ENCODE measurements at regions not wholly inside any gene's neighbourhood (a gene's known extent, or its start where the extent isn't known, plus 50 kb on each side); places are given as distances from the start of the nearest gene placed in this dataset.
A peak's percentile ranks its signal among the peaks of the same experiment; 100 is the strongest.
"Not testable (repeated sequence)": the region's sequence is repeated elsewhere in the genome, so short reads cannot be mapped to it uniquely, and the experiment has no call there.

DNA sequence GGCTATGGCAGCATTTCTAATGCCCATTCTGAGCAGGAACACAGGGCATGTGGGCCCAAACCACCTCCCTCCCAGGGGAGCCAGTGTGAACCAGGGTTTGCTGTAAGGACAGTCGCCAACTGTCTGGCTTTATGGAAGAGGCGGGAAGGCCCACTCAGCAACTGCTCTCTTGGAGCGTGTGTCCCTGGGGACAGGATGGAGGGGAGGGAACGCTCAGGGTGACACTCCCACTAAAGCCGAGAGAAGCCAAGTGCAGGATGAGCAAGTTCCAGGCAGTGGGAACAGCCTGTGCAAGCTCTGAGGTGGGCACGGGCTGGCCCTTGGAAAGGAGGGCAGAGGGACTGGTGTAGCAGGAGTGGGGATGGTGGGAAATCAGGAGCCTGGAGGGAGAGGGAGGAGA, 233.0 kb upstream of the FRG2C start:
- not testable (repeated sequence) for H3K27ac ChIP-seq (ENCODE audit: low read depth, low read length); H3K4me3 ChIP-seq (ENCODE audit: low read length); H3K9ac ChIP-seq (ENCODE audit: low read depth, low read length); H3K4me1 ChIP-seq (ENCODE audit: insufficient read depth, low read length); H3K9me3 ChIP-seq (ENCODE audit: insufficient read depth, low read depth, low read length); H3K27me3 ChIP-seq (ENCODE audit: insufficient read depth, low read length)
- WGBS: 93% methylated on average over 6 of the region's 6 CpGs
- peaks cover 25% of the 10 kb centered on the region; the same call in 1 of the 2 replicates for H3K36me3 ChIP-seq (ENCODE audit: insufficient read depth, low read length)

DNA sequence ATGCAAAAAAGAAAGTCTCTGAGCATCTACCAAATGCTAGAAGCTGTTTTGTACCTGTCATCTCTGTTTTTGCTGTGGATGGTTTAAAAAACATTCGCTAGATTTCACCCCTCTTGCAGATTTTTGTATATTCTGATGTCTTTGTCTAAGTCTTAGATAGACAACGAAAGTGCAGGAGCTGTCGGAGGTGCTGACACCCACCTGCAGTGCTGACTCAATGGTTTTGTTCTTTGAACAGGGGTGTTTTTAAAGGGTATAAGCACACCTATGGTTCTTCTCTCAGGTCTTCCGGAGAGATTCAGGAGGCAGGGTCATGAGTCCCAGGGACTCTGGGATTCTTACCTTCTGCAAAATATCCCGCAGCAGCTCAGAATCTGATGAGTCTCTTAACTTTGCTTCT, 231.7 kb upstream of the FRG2C start:
- WGBS: 96% methylated on average over 4 of the region's 5 CpGs
- not testable (repeated sequence) for H3K27ac ChIP-seq (ENCODE audit: low read depth, low read length)

DNA sequence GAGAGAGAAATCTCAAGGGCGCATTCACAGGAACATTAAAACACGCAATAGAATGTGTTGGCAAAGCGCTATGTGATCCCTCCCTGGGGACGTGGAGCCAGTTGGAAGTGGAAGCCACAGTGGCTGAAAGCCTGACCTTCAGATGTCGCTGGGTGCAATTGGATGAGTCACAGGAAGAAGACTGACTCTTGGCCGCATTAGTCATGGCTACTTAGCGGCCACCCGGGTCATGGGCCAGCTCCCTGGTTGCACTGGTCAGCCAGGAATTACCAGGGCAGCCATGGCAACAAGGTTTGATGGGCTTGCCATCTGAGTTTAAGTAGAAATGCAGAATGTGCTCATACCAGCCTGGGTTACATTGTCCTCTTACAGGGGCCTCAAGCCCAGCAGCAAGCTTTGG, 231.2 kb upstream of the FRG2C start:
- H3K4me3 ChIP-seq (ENCODE audit: low read length); H3K9me3 ChIP-seq (ENCODE audit: insufficient read depth, low read depth, low read length); H3K27ac ChIP-seq (ENCODE audit: low read depth, low read length); H3K9ac ChIP-seq (ENCODE audit: low read depth, low read length); H3K27me3 ChIP-seq (ENCODE audit: insufficient read depth, low read length); H3K4me1 ChIP-seq (ENCODE audit: insufficient read depth, low read length): not testable (repeated sequence)
- H3K36me3 ChIP-seq (ENCODE audit: insufficient read depth, low read length): peaks cover 13% of the 10 kb centered on the region; the same call in 1 of the 2 replicates
- 90% methylated on average over 8 of the region's 8 CpGs for WGBS

More for the DNA sequence above, 231.7 kb upstream of the FRG2C start:
- H3K9me3 ChIP-seq (ENCODE audit: insufficient read depth, low read depth, low read length); H3K9ac ChIP-seq (ENCODE audit: low read depth, low read length); H3K4me1 ChIP-seq (ENCODE audit: insufficient read depth, low read length); H3K4me3 ChIP-seq (ENCODE audit: low read length); H3K27me3 ChIP-seq (ENCODE audit: insufficient read depth, low read length): not testable (repeated sequence)
- H3K36me3 ChIP-seq (ENCODE audit: insufficient read depth, low read length): peaks cover 17% of the 10 kb centered on the region; the same call in 1 of the 2 replicates

DNA sequence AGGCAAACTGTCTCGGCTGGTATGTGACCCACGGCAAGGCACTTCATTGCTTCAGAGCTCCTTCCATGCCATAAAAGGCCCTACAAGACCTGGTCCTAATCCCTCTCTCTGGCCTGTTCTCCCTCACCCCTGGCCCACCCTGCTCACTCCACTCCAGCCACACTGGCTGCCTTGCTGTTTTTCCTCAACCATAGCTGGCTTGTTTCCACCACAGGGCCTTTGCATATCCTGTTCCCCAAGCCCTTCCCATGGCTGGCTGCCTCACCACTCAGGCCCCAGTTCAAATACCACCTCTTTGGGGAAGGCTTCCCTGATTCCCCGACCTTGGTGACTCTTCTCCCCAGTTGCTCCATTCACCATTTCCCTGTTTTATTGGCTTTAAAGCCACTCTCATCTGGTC, 230.8 kb upstream of the FRG2C start:
- not testable (repeated sequence) for H3K27ac ChIP-seq (ENCODE audit: low read depth, low read length); H3K9ac ChIP-seq (ENCODE audit: low read depth, low read length); H3K4me3 ChIP-seq (ENCODE audit: low read length); H3K27me3 ChIP-seq (ENCODE audit: insufficient read depth, low read length); H3K9me3 ChIP-seq (ENCODE audit: insufficient read depth, low read depth, low read length); H3K4me1 ChIP-seq (ENCODE audit: insufficient read depth, low read length)
- peaks cover 12% of the 10 kb centered on the region; the same call in 1 of the 2 replicates for H3K36me3 ChIP-seq (ENCODE audit: insufficient read depth, low read length)
- 94% methylated on average over 3 of the region's 3 CpGs for WGBS

DNA sequence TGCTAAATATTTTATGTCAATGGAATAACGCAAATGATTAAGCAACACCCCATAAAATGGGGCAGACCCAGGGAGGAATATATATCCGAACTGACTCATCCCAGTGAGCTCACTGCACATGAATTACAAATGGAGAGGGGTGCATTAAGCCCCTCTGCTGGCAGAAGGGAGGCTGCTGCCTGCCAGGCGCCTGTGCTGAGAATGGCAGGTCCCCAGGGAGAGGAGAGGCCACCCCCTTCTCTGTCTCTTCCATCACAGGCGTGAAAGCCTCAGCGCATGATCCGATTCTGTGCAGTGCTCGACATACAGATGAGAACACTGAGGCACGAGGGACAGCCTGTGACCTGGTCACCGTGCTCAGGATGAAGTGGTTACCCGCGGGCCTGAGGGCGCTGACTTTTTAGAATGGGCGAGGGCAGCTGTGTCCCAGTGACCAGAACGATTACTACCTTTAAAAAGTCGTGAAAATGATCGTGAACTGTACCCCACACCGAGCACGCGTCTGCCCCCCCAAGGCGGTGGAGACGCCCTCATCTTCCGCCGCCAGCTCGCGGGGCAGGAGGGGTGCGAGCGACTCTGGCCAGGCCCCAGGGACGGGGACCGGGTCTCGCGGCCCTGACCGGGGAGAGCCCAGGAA, 229.7 kb upstream of the FRG2C start:
- Histone ChIP-seq H3K4me3 (ENCODE audit: low read length) (peak overlapping the region; percentile 83), H3K27ac (ENCODE audit: low read depth, low read length) (peak overlapping the region; percentile 74), H3K9ac (ENCODE audit: low read depth, low read length) (peak overlapping the region; percentile 84)
- not testable (repeated sequence) for H3K9me3 ChIP-seq (ENCODE audit: insufficient read depth, low read depth, low read length); H3K27me3 ChIP-seq (ENCODE audit: insufficient read depth, low read length); H3K36me3 ChIP-seq (ENCODE audit: insufficient read depth, low read length); H3K4me1 ChIP-seq (ENCODE audit: insufficient read depth, low read length)
- WGBS: 2% methylated on average over 31 of the region's 32 CpGs

DNA sequence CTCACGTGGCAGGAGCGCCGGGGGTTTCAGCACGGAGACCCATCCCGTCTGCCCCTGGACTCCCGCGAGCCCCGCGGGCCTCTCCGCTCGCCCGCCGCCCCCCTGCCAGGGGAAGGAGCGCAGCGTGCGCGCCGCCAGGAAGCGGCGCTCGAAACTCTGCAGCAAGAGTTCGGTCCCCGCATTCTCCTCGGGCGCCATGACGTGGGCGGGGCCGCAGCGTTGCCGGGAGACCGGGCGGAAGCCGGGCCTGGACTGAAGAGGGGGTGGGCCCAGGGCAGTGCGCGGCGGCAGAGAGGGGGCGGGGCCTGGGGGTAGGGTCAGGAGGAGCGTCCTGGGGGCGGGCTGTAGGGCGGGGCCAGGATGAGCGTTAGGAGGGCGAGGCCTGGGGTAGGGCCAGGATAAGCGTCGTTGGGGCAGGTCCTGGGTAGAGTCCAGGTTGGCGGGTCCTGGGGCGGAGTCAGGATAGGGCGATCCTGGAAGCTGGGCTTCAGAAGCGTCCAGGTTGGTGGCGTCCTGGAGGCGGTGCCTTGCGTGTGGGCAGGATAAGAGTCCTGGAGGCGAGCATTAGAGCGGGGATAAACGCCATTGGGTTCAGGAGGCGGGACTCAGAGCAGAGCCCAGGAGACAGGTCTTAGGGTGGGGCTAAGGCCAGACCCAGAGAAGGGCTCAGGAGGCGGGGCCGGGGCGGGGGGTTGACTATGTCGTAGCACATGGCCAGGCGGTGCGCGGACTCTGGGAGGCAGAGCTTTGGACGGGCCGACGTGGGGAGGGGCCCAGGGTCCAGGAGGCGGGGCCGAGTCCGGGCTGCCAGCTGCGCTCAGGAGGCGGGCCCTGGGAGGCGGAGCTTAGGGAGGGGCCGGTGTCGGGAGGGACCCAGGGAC, 229.0 kb upstream of the FRG2C start:
- peak overlapping the region; percentile 74 for H3K27ac ChIP-seq (ENCODE audit: low read depth, low read length)
- WGBS: under 1% methylated on average over 73 of the region's 73 CpGs
- not testable (repeated sequence) for H3K4me1 ChIP-seq (ENCODE audit: insufficient read depth, low read length); H3K27me3 ChIP-seq (ENCODE audit: insufficient read depth, low read length); H3K9me3 ChIP-seq (ENCODE audit: insufficient read depth, low read depth, low read length); H3K36me3 ChIP-seq (ENCODE audit: insufficient read depth, low read length)
- H3K9ac ChIP-seq (ENCODE audit: low read depth, low read length): peak overlapping the region; percentile 84
- peak overlapping the region; percentile 83 for H3K4me3 ChIP-seq (ENCODE audit: low read length)

DNA sequence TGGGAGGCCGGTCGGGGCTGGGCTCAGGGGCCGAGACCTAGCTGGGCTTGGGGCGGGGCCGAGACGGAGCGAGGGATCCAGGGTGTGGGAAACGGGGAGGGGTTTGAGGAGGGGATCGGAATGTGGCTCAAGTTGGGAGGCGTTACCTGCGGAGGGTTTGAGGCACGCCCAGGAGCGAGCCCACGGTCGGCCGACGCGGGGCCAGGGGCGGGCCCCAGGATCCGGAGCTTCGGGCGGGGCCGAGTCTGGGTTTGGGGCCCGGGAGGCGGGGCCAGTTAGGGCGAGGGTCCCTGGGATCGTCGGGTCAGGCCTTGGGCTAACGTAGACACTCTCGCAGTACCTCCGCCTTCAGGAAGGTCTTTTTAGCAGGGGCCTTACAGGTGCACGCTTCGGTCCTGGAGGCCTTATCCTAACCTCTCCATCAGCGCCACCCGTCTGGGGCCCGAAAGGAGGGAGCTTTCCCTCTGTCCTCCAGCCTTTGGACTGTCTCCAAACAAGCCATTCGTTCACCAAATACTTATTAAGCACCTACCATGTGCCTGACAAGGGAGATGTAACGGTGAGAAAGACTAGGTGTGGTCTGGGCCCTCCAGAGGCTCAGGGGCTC, 228.2 kb upstream of the FRG2C start:
- not testable (repeated sequence) for H3K4me1 ChIP-seq (ENCODE audit: insufficient read depth, low read length); H3K27me3 ChIP-seq (ENCODE audit: insufficient read depth, low read length); H3K9me3 ChIP-seq (ENCODE audit: insufficient read depth, low read depth, low read length); H3K36me3 ChIP-seq (ENCODE audit: insufficient read depth, low read length)
- Histone ChIP-seq H3K27ac (ENCODE audit: low read depth, low read length) (peak overlapping the region; percentile 60; the same call in 1 of the 2 replicates), H3K4me3 (ENCODE audit: low read length) (peak overlapping the region; percentile 83), H3K9ac (ENCODE audit: low read depth, low read length) (peak overlapping the region; percentile 72)
- WGBS: under 1% methylated on average over 36 of the region's 38 CpGs

DNA sequence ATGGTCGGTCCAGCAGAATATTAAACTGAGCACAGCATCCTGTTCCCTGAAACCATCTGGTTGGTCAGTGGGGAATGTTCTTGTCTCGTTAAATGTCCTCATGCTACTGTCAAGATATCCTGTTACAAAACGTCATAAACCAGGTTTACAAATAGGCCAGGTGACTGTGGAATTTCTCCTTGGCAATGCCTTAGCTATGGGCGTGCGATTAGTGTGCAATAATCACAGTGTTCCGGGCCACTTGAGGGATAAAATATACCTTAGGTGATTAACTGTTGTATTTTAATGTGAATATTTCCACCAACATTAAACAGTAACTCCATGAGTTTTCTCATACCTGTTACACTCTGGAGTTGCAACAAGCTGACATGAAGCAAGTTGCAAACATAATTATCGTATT, 223.1 kb upstream of the FRG2C start:
- not testable (repeated sequence) for H3K4me3 ChIP-seq (ENCODE audit: low read length); H3K27ac ChIP-seq (ENCODE audit: low read depth, low read length); H3K27me3 ChIP-seq (ENCODE audit: insufficient read depth, low read length); H3K36me3 ChIP-seq (ENCODE audit: insufficient read depth, low read length); H3K9me3 ChIP-seq (ENCODE audit: insufficient read depth, low read depth, low read length); H3K9ac ChIP-seq (ENCODE audit: low read depth, low read length); H3K4me1 ChIP-seq (ENCODE audit: insufficient read depth, low read length)
- WGBS: 94% methylated on average over 6 of the region's 7 CpGs

DNA sequence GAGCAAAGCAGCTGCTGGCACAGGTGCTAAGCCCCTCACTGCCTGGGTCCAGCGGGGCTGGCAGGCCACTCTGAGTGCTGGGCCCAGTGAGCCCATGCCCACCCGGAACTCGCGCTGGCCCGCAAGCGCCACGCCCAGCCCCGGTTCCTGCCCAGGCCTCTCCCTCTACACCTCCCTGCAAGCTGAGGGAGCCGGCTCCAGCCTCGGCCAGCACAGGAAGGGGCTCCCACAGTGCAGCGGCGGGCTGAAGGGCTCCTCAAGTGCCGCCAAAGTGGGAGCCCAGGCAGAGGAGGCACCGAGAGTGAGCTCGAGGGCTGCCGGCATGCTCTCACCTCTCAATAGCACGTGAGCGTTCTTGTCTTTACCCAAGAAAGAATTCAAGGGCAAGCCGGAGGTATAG, 219.5 kb upstream of the FRG2C start:
- H3K27ac ChIP-seq (ENCODE audit: low read depth, low read length); H3K27me3 ChIP-seq (ENCODE audit: insufficient read depth, low read length); H3K4me1 ChIP-seq (ENCODE audit: insufficient read depth, low read length); H3K36me3 ChIP-seq (ENCODE audit: insufficient read depth, low read length); H3K9ac ChIP-seq (ENCODE audit: low read depth, low read length); H3K4me3 ChIP-seq (ENCODE audit: low read length); H3K9me3 ChIP-seq (ENCODE audit: insufficient read depth, low read depth, low read length): not testable (repeated sequence)
- WGBS: 95% methylated on average over 19 of the region's 19 CpGs

DNA sequence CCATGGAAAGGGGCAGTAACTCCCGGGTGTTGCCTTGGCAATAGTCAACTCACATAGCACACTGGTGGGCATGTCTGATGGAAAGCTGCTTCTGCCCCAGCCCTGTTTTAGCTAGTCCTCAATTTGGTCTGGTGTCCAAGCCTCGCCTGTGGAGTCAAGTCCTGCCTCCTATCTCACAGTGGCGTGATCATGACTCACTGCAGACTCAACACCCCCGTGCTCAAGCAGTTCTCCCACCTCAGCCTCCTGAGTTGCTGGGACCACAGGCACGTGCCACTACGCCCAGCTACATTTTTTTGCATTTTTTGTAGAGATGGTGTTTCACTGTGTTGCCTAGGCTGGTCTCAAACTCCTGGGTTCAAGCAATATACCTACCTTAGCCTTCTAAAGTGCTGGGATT, 218.9 kb upstream of the FRG2C start:
- H3K4me1 ChIP-seq (ENCODE audit: insufficient read depth, low read length); H3K27ac ChIP-seq (ENCODE audit: low read depth, low read length); H3K9ac ChIP-seq (ENCODE audit: low read depth, low read length); H3K36me3 ChIP-seq (ENCODE audit: insufficient read depth, low read length); H3K9me3 ChIP-seq (ENCODE audit: insufficient read depth, low read depth, low read length); H3K4me3 ChIP-seq (ENCODE audit: low read length); H3K27me3 ChIP-seq (ENCODE audit: insufficient read depth, low read length): not testable (repeated sequence)
- WGBS: 85% methylated on average over 6 of the region's 6 CpGs

DNA sequence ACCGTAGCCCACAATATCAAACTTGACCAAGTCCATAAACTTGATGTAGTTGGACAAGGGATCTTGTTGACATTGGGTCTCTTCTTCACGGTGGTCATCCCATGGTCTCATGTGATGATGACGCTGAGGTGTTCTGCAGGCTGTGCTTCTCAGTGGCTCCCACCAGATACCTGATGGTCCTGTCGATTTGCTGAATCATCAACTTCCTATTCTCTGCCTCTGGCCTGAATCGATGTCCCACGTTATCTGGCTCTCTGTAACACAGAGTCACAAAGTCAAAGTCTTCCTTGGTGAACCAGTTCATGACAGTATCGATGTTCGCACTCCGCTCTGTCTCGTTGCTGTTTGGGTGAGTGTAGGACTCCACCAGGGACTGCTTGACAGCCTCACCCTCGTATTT, 217.2 kb upstream of the FRG2C start:
- not testable (repeated sequence) for H3K9ac ChIP-seq (ENCODE audit: low read depth, low read length); H3K4me1 ChIP-seq (ENCODE audit: insufficient read depth, low read length); H3K27ac ChIP-seq (ENCODE audit: low read depth, low read length); H3K36me3 ChIP-seq (ENCODE audit: insufficient read depth, low read length); H3K4me3 ChIP-seq (ENCODE audit: low read length); H3K27me3 ChIP-seq (ENCODE audit: insufficient read depth, low read length); H3K9me3 ChIP-seq (ENCODE audit: insufficient read depth, low read depth, low read length)
- 96% methylated on average over 11 of the region's 11 CpGs for WGBS

Measured in HUES64 (cell line).